Coronary artery (tissue), 2 donors: ENCODE measurements at regions not wholly inside any gene's neighbourhood (a gene's known extent, or its start where the extent isn't known, plus 50 kb on each side); places are given as distances from the start of the nearest gene placed in this dataset.

ENCODE experiments used
- DNase-seq: peaks from one replicate; pipeline ENCODE4 v3.0.0-alpha.2; 2017; ENCODE audit warnings: low spot score
- H3K27ac ChIP-seq, 2 donors: fragments of 200-600 bp; sonication (generic); one replicate each; pipeline ENCODE4 v1.5.1; 2016 to 2019
- H3K4me3 ChIP-seq: fragments of 200-600 bp; sonication (generic); 2 replicates; pipeline ENCODE4 v1.5.1; 2016; ENCODE audit warnings: mild to moderate bottlenecking, moderate library complexity
- TF ChIP-seq, protein P1 (sequence below): fragments of 200-600 bp; sonication (generic); IDR thresholded peaks from one replicate; pipeline ENCODE4 v1.5.1; 2019; ENCODE audit warnings: antibody characterized with exemption

DNA sequence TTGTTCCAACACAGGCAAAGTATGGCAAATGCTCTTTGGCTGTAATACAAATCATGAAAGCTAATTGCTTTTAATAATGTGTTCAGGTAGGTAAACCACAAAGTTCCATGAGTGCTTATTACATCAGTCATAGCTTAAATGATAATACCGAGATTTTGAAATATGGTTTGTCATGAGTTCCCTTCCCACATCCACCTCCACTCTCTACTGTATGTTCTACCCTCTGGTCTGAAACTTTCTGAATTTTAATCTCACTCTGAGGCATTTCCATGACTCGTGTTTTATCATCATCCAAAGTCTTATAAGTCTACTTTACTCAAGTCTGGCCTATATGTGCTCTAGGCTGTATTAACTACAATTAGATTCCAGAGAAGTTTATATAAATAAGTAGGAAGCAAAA, 354.8 kb downstream of the AKAIN1 start:
- TF ChIP-seq, protein P1, sequence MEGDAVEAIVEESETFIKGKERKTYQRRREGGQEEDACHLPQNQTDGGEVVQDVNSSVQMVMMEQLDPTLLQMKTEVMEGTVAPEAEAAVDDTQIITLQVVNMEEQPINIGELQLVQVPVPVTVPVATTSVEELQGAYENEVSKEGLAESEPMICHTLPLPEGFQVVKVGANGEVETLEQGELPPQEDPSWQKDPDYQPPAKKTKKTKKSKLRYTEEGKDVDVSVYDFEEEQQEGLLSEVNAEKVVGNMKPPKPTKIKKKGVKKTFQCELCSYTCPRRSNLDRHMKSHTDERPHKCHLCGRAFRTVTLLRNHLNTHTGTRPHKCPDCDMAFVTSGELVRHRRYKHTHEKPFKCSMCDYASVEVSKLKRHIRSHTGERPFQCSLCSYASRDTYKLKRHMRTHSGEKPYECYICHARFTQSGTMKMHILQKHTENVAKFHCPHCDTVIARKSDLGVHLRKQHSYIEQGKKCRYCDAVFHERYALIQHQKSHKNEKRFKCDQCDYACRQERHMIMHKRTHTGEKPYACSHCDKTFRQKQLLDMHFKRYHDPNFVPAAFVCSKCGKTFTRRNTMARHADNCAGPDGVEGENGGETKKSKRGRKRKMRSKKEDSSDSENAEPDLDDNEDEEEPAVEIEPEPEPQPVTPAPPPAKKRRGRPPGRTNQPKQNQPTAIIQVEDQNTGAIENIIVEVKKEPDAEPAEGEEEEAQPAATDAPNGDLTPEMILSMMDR = no peak
- no peak overlapping the region for H3K27ac ChIP-seq
- H3K4me3 ChIP-seq = no peak overlapping the region
- no peak for DNase-seq

GRCh38 chr18:4839639-4840038, 357.4 kb downstream of the AKAIN1 start:
- TF ChIP-seq, protein P1 = no peak
- Histone ChIP-seq H3K4me3 (no peak overlapping the region), H3K27ac (no peak overlapping the region)
- DNase-seq = no peak

- Histone ChIP-seq H3K4me3 (no peak overlapping the region), H3K27ac (no peak overlapping the region)
- DNase-seq = no peak
- TF ChIP-seq, protein P1 = no peak
These were observed 360.9 kb downstream of the AKAIN1 start for GRCh38 chr18:4836141-4836540.

DNA sequence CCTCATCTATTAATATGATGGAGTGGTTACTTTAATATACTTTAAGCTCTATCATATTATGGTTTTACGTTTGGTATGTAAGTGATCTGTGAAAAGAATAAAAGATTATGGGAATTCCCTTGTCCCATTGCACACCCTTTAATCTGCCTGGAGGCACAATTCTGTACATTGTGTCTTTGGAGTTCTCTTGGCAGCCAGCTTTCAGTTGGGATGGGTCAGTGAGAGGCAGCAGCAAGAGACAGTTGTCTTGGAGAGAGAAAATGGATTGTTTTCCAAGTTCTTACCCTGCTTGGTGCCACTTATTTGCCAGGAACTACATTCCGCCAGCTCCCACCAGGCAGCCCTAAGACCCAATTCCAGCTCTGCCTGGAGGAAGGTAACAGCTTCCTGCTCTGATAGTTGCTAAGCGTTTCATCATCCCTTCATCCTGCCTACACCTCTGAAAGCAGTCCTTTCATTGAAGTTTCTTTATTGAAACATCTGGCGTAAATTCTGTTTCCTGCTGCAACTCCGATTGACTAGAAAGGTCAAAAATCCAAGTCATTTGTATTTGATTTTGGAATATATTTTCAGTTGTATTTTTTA, 365.2 kb downstream of the AKAIN1 start:
- DNase-seq = no peak
- H3K4me3 ChIP-seq = no peak overlapping the region
- no peak overlapping the region for H3K27ac ChIP-seq
- TF ChIP-seq, protein P1 = no peak

GRCh38 chr18:4831127-4831526, 365.9 kb downstream of the AKAIN1 start:
- Histone ChIP-seq H3K4me3 (no peak overlapping the region), H3K27ac (no peak overlapping the region)
- TF ChIP-seq, protein P1 = no peak
- no peak for DNase-seq

GRCh38 chr18:4823091-4823490, 368.0 kb upstream of the DLGAP1 start:
- H3K4me3 ChIP-seq = no peak overlapping the region
- H3K27ac ChIP-seq = no peak overlapping the region
- TF ChIP-seq, protein P1 = no peak
- DNase-seq = no peak

- H3K27ac ChIP-seq = no peak overlapping the region
- TF ChIP-seq, protein P1 = no peak
- no peak overlapping the region for H3K4me3 ChIP-seq
- DNase-seq = no peak
These were observed 366.7 kb upstream of the DLGAP1 start for GRCh38 chr18:4821801-4822200.
